ENCODE measurements at regions not wholly inside any gene's neighbourhood (a gene's known extent, or its start where the extent isn't known, plus 50 kb on each side); places are given as distances from the start of the nearest gene placed in this dataset.

DNA sequence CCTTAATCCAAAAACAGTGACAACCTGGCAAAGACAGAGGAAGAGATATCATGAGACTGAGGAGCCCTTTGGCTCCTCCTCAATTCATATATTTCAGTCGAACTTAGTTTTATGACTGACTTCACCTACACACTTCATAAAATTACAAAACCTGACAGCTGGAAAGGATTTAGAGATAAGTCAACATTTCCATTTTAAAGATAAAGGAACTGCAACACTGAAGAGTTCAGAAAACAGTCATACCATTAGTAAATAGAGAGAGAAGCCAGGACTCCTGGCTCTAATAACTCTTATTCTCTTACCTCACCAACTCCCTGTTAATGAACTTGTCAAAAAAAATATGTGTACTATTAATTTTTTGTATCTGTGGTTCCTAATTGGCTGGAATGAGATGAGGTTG is 141.0 kb upstream of the COL1A2 start:
- H3K9me3 ChIP-seq, result no peaks in the 10 kb centered on the region
- no peak overlapping the region for H3K4me3 ChIP-seq
- intact Hi-C loops (cut with DNase I), result no loop called here
- no peak overlapping the region for H3K27ac ChIP-seq
- H3K36me3 ChIP-seq, result no peaks in the 10 kb centered on the region
- 8 to 45% methylated on average over 1 of the region's 1 CpG for WGBS, 2 donors
- DNase-seq, result no peak
- H3K4me1 ChIP-seq, result no peaks in the 10 kb centered on the region
- TF ChIP-seq POLR2A (IDR thresholded peaks at IDR 0.05), result no peak
- no peak for TF ChIP-seq EP300 (IDR thresholded peaks at IDR 0.05)
- no peak for TF ChIP-seq CTCF (IDR thresholded peaks at IDR 0.05)
- no peak for TF ChIP-seq POLR2AphosphoS5 (IDR thresholded peaks at IDR 0.05)
- no peaks in the 10 kb centered on the region for H3K27me3 ChIP-seq

DNA sequence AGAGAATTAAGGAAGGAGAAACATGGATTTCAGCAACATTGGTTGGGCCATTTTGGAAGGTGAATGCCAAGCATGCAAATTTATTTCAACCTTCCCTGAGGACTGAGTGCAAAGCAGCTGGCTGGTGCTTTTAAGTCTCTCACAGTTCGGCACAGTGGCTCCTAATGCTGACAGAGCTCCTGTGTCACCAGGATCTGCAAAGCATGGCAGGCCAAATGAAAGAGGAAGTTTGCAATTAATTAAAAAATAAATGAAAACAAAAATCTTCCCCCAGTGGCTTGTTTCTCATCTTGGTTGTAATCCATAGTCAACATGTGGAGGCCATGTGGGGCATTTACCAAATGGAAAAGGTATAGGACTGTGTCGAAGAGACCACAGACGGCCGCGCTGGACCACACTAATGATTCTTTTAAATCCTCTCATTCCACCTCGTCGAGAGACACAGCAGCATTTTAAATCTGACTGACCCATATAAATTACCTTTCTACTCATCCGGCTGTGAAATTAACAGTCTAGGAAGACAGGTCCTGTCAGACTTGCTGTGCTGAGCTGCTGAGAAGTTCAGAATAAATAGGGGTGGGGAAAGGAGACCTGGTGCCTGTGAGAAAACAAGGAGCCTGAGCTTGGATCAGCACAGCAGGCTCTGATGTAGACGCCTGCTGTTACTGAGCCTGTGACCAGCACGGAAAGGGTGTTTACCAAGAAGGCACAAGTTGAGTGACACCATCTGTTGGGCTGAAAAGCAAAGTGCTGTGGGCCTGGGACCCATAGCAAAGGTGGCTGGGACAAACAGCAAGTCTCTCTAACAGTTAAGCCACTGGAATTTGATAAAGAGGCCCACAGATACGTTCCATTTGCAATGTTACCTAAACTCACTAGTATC is 136.0 kb upstream of the COL1A2 start:
- no peaks in the 10 kb centered on the region for H3K9me3 ChIP-seq
- no peaks in the 10 kb centered on the region for H3K36me3 ChIP-seq
- WGBS, 2 donors, result 81% methylated on average over 11 of the region's 11 CpGs
- no peak overlapping the region for H3K27ac ChIP-seq
- intact Hi-C loops (cut with DNase I), result no loop called here
- no peak for TF ChIP-seq POLR2A (IDR thresholded peaks at IDR 0.05)
- TF ChIP-seq CTCF (IDR thresholded peaks at IDR 0.05), result no peak
- TF ChIP-seq EP300 (IDR thresholded peaks at IDR 0.05), result no peak
- TF ChIP-seq POLR2AphosphoS5 (IDR thresholded peaks at IDR 0.05), result no peak
- no peak for DNase-seq
- H3K4me1 ChIP-seq, result no peaks in the 10 kb centered on the region
- H3K27me3 ChIP-seq, result no peaks in the 10 kb centered on the region
- H3K4me3 ChIP-seq, result no peak overlapping the region

DNA sequence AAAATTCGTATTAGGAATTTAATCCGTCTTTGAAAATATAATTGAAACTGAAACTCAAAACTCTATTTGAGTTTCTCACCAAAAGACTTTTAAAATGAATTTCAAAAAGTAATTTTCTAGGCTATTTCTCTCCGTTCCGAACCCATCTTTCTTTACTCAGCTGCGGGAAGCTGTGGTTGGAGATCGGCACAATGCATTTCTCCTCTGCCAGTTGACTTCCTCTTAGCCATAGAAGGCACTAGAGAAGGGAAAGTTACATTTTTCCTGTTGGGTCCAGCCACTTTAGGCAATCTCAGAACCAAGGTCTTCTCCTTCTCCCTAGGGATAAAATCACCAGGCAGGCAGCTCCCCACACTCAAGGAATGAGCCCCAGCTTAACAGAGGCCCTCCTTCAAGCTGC is 133.6 kb upstream of the COL1A2 start:
- intact Hi-C loops (cut with DNase I), result no loop called here
- TF ChIP-seq POLR2A (IDR thresholded peaks at IDR 0.05), result no peak
- no peak for TF ChIP-seq CTCF (IDR thresholded peaks at IDR 0.05)
- TF ChIP-seq EP300 (IDR thresholded peaks at IDR 0.05), result no peak
- Histone ChIP-seq H3K4me3 (no peak overlapping the region), H3K9me3 (no peaks in the 10 kb centered on the region), H3K27ac (no peak overlapping the region), H3K27me3 (no peaks in the 10 kb centered on the region), H3K36me3 (no peaks in the 10 kb centered on the region), H3K4me1 (no peaks in the 10 kb centered on the region)
- WGBS, 2 donors, result 68 to 87% methylated on average over 6 of the region's 6 CpGs
- DNase-seq, result no peak

GRCh38 chr7:94264756-94265155 is 129.9 kb upstream of the COL1A2 start:
- H3K36me3 ChIP-seq, result no peaks in the 10 kb centered on the region
- intact Hi-C loops (cut with DNase I), result no loop called here
- no peak overlapping the region for H3K4me3 ChIP-seq
- no peak for TF ChIP-seq EP300 (IDR thresholded peaks at IDR 0.05)
- TF ChIP-seq POLR2AphosphoS5 (IDR thresholded peaks at IDR 0.05), result no peak
- no peak for TF ChIP-seq CTCF (IDR thresholded peaks at IDR 0.05)
- TF ChIP-seq POLR2A (IDR thresholded peaks at IDR 0.05), result no peak
- no peak overlapping the region for H3K27ac ChIP-seq
- no peaks in the 10 kb centered on the region for H3K9me3 ChIP-seq
- no peak for DNase-seq
- H3K4me1 ChIP-seq, result no peaks in the 10 kb centered on the region
- H3K27me3 ChIP-seq, result no peaks in the 10 kb centered on the region

DNA sequence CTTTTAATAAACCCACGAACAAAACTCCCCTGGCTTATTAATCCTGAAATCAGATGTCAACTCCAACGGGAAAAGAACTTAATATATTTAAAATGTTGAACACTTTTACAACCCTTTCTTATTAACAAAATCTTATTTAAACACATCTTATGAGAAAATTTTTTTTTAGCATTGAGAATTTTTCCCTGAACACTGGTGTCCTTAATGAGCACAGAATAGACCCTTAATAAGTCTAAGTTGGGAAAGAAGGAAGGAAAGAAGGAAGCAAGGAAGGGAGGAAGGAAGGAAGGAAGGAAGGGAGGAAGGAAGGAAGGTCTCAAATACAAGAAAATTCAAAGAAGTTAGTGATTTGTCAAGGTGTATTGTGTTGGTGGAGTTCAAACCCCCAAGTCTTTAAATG is 129.2 kb upstream of the COL1A2 start:
- intact Hi-C loops (cut with DNase I), result no loop called here
- no peak for DNase-seq
- H3K9me3 ChIP-seq, result no peaks in the 10 kb centered on the region
- H3K4me3 ChIP-seq, result no peak overlapping the region
- no peak overlapping the region for H3K27ac ChIP-seq
- 47 to 77% methylated on average over 2 of the region's 2 CpGs for WGBS, 2 donors
- no peaks in the 10 kb centered on the region for H3K4me1 ChIP-seq
- H3K36me3 ChIP-seq, result no peaks in the 10 kb centered on the region
- TF ChIP-seq POLR2A (IDR thresholded peaks at IDR 0.05) (no peak), POLR2AphosphoS5 (IDR thresholded peaks at IDR 0.05) (no peak), EP300 (IDR thresholded peaks at IDR 0.05) (no peak), CTCF (IDR thresholded peaks at IDR 0.05) (no peak)
- H3K27me3 ChIP-seq, result no peaks in the 10 kb centered on the region

Measured in sigmoid colon (tissue), 6 donors.